Activated CD8-positive, alpha-beta memory T cell treated with anti-CD3 and anti-CD28 coated beads for 36 hours (primary cell): ENCODE measurements at regions not wholly inside any gene's neighbourhood (a gene's known extent, or its start where the extent isn't known, plus 50 kb on each side); places are given as distances from the start of the nearest gene placed in this dataset.
"Not testable (repeated sequence)": the region's sequence is repeated elsewhere in the genome, so short reads cannot be mapped to it uniquely, and the experiment has no call there.

Experiments used
- CTCF ChIA-PET: fragments of 350-600 bp; sonication (Branson Sonifier 250); formaldehyde crosslinking; loops from one replicate; lab custom pipeline; 2021; ENCODE audit warnings: antibody characterized with exemption; lab: Charles Lee
- POLR2A ChIA-PET: fragments of 350-600 bp; sonication (Branson Sonifier 250); formaldehyde crosslinking; loops from one replicate; lab custom pipeline; 2021; ENCODE audit warnings: antibody characterized with exemption; lab: Charles Lee

GRCh38 chr6:113047932-113048331 lies 700.8 kb downstream of the RFPL4B start:
- POLR2A ChIA-PET, result no interaction called here
- CTCF ChIA-PET, result no interaction called here

DNA sequence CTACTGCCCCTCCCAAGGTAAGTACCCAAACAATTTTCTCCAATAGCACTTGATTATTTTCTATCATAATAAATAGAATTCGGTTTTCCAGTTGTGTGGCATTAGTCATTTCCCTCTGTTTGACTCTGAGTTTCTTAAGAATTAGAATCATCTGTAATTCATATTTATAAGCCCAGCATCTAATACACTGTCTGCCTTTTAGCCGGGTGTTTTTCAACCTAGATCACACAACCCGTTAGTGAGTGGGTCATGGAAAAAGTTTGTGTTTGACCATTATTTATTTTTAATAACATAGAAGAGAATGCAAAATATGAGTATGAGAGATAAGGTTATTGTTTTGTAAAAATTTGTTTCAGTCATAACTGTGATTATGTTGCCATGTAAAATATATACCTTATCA lies 701.6 kb downstream of the RFPL4B start:
- CTCF ChIA-PET, result no interaction called here
- POLR2A ChIA-PET, result no interaction called here

DNA sequence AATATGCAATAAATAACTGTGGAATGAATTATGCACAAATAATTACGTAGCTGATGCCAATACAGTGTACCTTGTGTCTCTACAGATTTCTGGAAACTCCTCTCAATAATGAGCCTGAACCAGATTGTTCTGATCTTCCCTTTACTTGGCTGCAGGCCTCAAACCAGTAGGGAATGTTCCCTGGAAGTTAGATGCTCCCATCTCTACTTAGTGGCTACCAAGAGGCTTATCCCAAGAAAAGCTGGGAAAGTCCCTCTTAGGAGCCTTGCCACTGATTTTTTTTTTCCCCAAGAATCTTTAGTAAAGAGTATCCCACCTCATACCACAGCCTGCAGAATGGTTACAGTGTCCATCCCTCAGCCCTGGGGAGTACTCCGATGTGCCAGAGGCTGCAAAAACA lies 702.1 kb downstream of the RFPL4B start:
- CTCF ChIA-PET, result no interaction called here
- POLR2A ChIA-PET, result no interaction called here

- ChIA-PET POLR2A (no interaction called here), CTCF (interaction anchor here (0.7 kb wide), 1 partner anchor 39 kb away, joined by 3 read pairs; no protein-coding TSS in a partner anchor)
Measured at GRCh38 chr6:113050010-113050858, 703.1 kb downstream of the RFPL4B start.

GRCh38 chr6:113050979-113051378 lies 703.8 kb downstream of the RFPL4B start:
- ChIA-PET CTCF (interaction anchor here (0.7 kb wide), 1 partner anchor 40 kb away, joined by 3 read pairs; no protein-coding TSS in a partner anchor), POLR2A (no interaction called here)

DNA sequence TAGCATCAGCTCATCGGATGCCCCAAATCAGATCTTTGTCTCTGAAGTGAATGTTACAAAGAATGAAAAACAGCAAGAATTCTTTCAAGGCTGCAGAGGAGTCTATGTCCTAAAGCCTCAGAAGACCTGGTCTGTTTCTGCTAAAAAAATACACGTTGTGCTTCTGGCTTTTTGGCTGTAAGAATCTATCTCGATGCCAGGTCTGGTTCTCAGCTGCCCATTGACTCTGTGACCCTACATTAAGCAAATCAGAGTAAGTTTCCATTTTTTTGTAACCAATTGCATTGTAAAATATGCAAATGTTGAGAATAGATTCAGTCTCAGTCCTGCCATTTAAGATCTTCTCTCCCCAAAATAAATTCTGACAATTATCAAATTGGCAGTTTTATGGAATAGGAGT lies 705.4 kb downstream of the RFPL4B start:
- ChIA-PET CTCF (no interaction called here), POLR2A (no interaction called here)

DNA sequence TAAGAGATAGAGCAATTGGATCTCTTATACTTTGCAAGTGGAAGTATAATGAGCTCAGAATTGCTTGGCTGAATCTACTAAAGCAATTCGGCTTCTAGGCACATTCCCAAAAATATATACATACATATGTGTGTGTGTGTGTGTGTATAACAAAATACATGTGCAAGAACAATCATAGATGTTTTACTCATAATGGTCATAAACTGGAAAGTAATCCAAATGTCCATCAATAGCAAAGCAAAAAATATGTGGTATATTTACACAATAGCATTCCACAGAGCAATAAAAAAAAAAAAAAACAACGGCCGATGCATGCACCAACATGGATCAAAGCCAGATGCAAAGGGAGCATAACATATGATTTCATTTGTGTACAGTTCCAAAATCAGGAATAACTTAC lies 707.9 kb downstream of the RFPL4B start:
- CTCF ChIA-PET, result no interaction called here
- POLR2A ChIA-PET, result no interaction called here

- ChIA-PET POLR2A (no interaction called here), CTCF (no interaction called here)
Measured at GRCh38 chr6:113055998-113056397, 708.9 kb downstream of the RFPL4B start.

GRCh38 chr6:113057567-113058053 lies 710.5 kb downstream of the RFPL4B start:
- POLR2A ChIA-PET, result no interaction called here
- CTCF ChIA-PET, result no interaction called here

GRCh38 chr6:113060664-113061063 lies 713.5 kb downstream of the RFPL4B start:
- CTCF ChIA-PET, result no interaction called here
- POLR2A ChIA-PET, result no interaction called here

DNA sequence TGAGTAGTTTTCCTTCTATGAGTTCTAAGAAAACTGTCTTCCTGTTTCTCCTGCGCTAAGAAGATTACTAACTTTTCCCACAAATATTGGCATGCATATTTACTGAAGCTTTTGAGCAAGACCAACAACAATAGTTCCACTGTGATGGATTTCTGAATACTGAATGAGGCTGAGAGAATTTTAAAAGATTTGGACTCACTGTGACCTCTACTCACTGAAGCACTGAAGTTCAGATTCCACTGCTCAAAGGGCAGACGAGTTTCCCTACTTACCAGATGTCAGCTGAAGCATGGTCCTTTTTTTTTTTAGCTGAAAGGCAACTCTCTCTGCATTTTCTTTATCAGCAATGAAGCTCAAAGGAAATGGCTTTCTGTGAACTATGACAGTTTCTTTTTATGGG lies 718.5 kb downstream of the RFPL4B start:
- CTCF ChIA-PET, result no interaction called here
- POLR2A ChIA-PET, result no interaction called here

GRCh38 chr6:113067612-113068275 lies 720.6 kb downstream of the RFPL4B start:
- ChIA-PET POLR2A (no interaction called here), CTCF (no interaction called here)

DNA sequence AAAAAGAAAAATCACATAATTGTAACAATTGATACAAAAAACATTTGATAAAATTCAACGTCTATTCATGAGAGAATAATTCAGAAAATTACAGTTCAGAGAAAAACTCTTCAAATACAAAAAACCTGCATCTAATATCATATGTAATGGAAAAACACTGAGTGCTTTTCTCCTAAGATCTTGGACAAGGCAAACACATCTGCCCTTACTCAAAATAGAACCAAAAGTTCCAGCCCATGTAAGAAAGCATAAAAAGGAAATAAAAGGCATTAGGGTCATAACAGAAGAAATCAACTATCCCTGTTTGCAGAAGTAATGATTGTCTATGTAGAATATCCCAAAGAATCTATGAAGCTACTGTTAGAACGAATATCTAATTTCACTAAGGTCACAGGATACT lies 721.4 kb downstream of the RFPL4B start:
- CTCF ChIA-PET, result no interaction called here
- POLR2A ChIA-PET, result no interaction called here

DNA sequence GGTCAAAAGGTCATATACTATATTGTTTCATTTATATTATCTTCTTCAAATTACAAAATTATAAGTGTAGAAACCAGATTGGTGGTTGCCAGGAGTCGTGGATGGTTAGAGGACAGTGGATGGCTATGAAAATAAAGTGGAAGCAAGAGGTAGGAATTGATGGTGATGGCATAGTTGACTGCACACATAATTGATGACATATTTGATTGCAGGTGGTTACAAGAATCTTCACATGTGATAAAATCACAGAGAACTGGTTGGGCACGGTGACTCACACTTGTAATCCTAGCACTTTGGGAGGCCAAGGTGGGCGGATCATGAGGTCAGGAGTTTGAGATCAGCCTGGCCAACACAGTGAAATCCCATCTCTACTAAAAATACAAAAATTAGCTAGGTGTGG lies 723.6 kb downstream of the RFPL4B start:
- POLR2A ChIA-PET, CTCF ChIA-PET: not testable (repeated sequence)

- POLR2A ChIA-PET, result no interaction called here
- CTCF ChIA-PET, result no interaction called here
Measured at GRCh38 chr6:113073611-113074191, 726.6 kb downstream of the RFPL4B start.

GRCh38 chr6:113076116-113076515 lies 729.0 kb downstream of the RFPL4B start:
- CTCF ChIA-PET, result no interaction called here
- POLR2A ChIA-PET, result no interaction called here

DNA sequence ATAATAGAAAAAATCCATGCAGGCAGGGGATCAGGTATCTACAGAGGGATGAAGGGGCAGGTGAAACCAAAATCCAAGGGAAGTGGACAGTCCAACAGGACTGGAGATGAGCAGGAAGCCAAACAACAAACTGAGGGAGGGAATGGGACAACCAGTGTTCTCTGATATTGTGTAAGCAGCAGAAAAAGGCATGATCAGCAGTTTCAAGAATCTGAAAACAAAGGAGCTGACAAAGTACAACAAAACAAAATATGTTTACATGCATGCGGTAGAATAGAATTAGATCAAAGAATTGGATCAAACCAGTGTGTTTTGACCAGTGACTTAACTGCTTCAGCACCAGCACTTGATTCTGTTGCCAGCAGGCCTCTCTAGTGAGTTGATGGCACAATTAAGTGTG lies 729.7 kb downstream of the RFPL4B start:
- POLR2A ChIA-PET, result no interaction called here

GRCh38 chr6:113077794-113078193 lies 730.7 kb downstream of the RFPL4B start:
- ChIA-PET CTCF (no interaction called here), POLR2A (no interaction called here)

More for the DNA sequence above, 729.7 kb downstream of the RFPL4B start:
- CTCF ChIA-PET, result no interaction called here

DNA sequence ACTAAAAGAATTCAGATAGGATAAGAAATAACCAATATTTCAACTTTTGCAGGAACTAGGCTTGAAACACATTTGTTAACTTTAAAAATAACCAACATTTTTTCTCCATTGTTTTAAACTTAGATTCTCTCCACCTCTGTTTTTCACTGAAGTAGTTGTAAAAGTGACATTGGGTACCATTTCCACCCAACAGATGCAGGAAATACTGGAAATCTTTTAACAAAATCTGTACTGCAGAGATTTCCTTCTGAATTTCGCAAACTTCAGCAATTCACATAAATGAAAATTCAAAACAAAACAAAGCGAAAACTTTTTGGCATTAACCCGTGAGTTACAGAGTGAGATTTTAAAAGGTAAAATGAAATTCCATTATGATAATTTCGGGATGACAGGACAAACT lies 731.7 kb downstream of the RFPL4B start:
- POLR2A ChIA-PET, result no interaction called here
- CTCF ChIA-PET, result no interaction called here

GRCh38 chr6:113082745-113083144 lies 735.6 kb downstream of the RFPL4B start:
- POLR2A ChIA-PET, result no interaction called here
- CTCF ChIA-PET, result no interaction called here
